SK-N-DZ (cell line): ENCODE measurements at regions not wholly inside any gene's neighbourhood (a gene's known extent, or its start where the extent isn't known, plus 50 kb on each side); places are given as distances from the start of the nearest gene placed in this dataset.

Experiments
- DNase-seq: peaks from one replicate; pipeline ENCODE4 v3.0.0-alpha.2; 2015; ENCODE audit warnings: low spot score

DNA sequence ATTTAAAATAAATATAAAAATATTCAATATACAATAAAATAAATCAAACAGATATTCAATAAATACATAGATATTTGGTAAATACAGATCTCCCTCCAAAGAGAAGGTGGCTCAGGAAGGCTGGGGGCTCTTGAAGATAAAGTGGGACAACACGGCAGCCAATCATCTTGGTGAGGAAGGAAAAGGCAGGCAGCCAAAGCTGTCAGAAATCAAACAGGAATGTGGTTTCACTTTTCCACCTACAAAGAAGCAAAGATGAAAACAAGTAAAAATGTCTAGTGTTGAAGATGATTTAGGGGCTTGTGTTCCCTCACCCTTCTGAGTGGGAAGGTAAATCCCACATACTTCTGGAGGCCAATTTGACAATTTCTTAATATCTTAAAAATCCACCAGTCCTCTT, 85.7 kb downstream of the B3GNT2 start:
- no peak for DNase-seq

DNA sequence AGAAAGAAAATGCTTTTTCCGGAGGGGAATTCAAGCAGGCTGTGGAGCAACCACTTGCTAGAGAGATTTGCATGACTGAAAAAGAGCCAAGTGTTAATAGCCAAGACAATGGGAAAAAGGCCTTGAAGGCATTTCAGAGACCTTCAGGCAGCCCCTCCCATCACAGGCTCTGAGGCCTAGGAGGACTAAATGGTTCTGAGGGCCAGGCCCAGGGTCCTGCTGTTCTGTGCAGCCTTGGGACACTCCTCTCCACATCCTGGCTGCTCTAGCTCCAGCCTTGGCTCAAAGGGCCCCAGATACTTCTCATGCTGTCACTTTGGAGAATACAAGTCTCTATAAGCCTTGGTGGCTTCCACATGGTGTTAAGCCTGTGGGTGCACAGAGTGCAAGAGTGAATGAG, 81.8 kb downstream of the B3GNT2 start:
- DNase-seq: no peak
